B cell (primary cell): ENCODE measurements at regions not wholly inside any gene's neighbourhood (a gene's known extent, or its start where the extent isn't known, plus 50 kb on each side); places are given as distances from the start of the nearest gene placed in this dataset.

Experiments used
- CTCF ChIP-seq: fragments of 200-600 bp; IDR thresholded peaks from one replicate; pipeline ENCODE4 v1.8.0; 2022; ENCODE audit warnings: antibody characterized with exemption, mild to moderate bottlenecking
- EZH2 ChIP-seq: IDR thresholded peaks from 2 replicates; pipeline ENCODE4 v1.6.1; 2012; ENCODE audit warnings: borderline replicate concordance, low read depth, mild to moderate bottlenecking, moderate library complexity, low read length; ENCODE audit not compliant: insufficient read depth, poor library complexity, severe bottlenecking

GRCh38 chr16:51261919-51262318 lies 110.8 kb upstream of the SALL1 start:
- TF ChIP-seq CTCF (no peak), EZH2 (no peak)
